ENCODE measurements at regions not wholly inside any gene's neighbourhood (a gene's known extent, or its start where the extent isn't known, plus 50 kb on each side); places are given as distances from the start of the nearest gene placed in this dataset.

DNA sequence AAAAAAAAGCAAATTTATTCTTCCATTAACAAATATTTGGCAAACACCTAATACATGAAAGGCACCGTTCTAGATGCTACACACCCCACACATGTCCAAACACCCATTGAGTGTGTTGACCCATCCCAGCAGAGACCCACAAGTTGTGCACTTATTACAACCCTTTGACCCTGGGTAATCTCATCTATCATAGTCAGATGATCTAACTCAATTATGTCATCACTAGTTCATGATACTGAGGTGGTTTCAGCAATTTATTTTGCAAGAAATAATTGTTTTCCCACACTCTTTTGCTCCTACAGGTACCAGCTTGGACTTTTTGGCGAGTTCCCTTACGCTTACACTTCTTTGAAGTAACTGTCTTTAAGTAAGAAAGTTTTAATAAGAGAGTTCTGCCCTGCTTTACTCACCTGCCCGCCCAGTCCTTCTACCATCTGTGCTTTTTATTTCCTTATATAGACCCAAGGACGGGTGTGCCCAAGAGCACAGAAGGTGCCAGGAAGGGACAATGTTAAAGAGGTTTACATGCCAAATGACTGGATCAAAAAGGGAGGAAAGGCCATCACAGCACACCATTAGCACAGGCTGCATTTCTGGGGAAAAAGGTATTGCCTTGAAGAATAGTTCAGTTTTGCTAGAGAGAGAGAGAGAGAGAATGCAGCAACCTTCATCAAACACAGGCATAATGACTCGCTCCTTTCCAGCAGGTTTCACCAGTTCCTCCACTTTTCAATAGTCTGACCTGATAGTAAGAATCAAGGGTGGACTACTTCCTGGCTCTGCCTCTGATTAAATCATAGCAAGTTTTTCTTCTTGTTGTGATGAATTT is 54.5 kb upstream of the ATP11B start:
- TF ChIP-seq CTCF (IDR thresholded peaks at IDR 0.05) = no peak
- Histone ChIP-seq H3K27ac (no peak overlapping the region), H3K9me3 (no peaks in the 10 kb centered on the region), H3K4me1 (ENCODE audit: control insufficient read depth in 1 of 2, low read depth in 2 of 2) (peaks cover 0 to 5% of the 10 kb centered on the region in 2 donors), H3K27me3 (replicated peaks; ENCODE audit: insufficient read depth) (no peaks in the 10 kb centered on the region), H3K36me3 (no peaks in the 10 kb centered on the region), H3K4me3 (no peak overlapping the region)
- DNase-seq (ENCODE audit: low spot score) = no peak
- no peak for ATAC-seq (ENCODE audit: insufficient number of reproducible peaks, low FRiP score, low read depth)

DNA sequence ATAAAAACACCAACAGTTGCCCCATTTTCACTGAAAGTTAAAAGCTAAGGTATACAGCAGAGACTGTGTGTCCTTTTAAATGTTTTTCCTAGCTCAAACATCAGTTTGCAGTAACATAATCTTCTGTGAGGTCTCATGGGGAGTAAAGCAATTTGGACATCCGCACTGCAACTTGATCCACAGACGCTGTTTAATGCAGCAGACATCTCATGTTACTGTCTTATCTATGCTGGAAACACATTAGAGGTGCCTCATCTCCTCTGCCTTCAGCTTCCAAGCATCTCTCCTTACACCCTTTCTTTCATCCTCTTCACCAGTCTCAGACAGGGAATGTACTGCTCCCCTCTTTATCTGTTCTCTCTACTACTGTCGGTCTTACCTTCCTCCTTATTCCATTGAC is 53.7 kb upstream of the ATP11B start:
- H3K9me3 ChIP-seq = no peaks in the 10 kb centered on the region
- H3K27ac ChIP-seq = no peak overlapping the region
- no peak for ATAC-seq (ENCODE audit: insufficient number of reproducible peaks, low FRiP score, low read depth)
- no peak overlapping the region for H3K4me3 ChIP-seq
- no peak for TF ChIP-seq CTCF (IDR thresholded peaks at IDR 0.05)
- H3K36me3 ChIP-seq = no peaks in the 10 kb centered on the region
- H3K4me1 ChIP-seq (ENCODE audit: control insufficient read depth in 1 of 2, low read depth in 2 of 2) = peaks cover 0 to 5% of the 10 kb centered on the region in 2 donors
- H3K27me3 ChIP-seq (replicated peaks; ENCODE audit: insufficient read depth) = no peaks in the 10 kb centered on the region
- DNase-seq (ENCODE audit: low spot score) = no peak

DNA sequence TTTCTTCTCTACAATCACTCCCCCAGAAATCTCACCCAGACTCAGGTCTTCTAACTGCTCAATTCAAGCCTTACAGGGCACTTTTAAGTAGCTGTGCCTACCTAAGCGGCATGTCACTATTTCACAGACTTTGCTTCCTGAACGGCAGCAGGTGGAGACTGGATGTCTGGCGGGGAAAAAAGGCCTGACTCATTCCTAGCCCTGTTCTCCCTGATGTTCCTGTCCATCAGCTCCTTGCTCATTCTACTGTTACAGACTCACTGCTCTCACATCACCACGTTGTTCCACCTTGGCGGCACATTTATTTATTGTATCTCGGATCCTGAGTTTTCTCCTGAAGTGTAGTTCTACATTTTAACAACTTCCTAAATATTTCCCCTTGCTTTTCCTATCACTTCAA is 52.6 kb upstream of the ATP11B start:
- Histone ChIP-seq H3K27ac (no peak overlapping the region), H3K4me1 (ENCODE audit: control insufficient read depth in 1 of 2, low read depth in 2 of 2) (no peaks in the 10 kb centered on the region), H3K27me3 (replicated peaks; ENCODE audit: insufficient read depth) (no peaks in the 10 kb centered on the region), H3K9me3 (no peaks in the 10 kb centered on the region), H3K4me3 (no peak overlapping the region), H3K36me3 (no peaks in the 10 kb centered on the region)
- DNase-seq (ENCODE audit: low spot score) (no peak), ATAC-seq (ENCODE audit: insufficient number of reproducible peaks, low FRiP score, low read depth) (no peak)
- TF ChIP-seq CTCF (IDR thresholded peaks at IDR 0.05) = no peak

DNA sequence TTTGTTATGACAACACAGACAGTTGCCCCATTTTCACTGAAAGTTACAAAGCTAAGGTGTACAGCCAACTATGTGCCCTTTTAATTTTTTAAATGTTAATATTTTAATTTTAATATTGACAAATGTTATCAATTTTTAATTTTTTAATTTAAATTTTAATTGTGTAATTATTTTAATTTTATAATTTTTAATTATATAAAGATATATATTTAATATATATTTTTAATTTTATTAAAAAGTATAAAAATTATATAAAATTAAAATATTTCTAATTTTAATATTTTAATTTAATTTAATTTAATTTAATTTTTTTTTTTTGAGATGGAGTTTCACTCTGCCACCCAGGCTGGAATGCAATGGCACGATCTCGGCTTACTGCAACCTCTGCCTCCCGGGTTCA is 52.1 kb upstream of the ATP11B start:
- DNase-seq (ENCODE audit: low spot score) (no peak), ATAC-seq (ENCODE audit: insufficient number of reproducible peaks, low FRiP score, low read depth) (no peak)
- H3K4me1 ChIP-seq (ENCODE audit: control insufficient read depth in 1 of 2, low read depth in 2 of 2) = no peaks in the 10 kb centered on the region
- TF ChIP-seq CTCF (IDR thresholded peaks at IDR 0.05) = no peak
- no peaks in the 10 kb centered on the region for H3K9me3 ChIP-seq
- H3K36me3 ChIP-seq = no peaks in the 10 kb centered on the region
- no peak overlapping the region for H3K4me3 ChIP-seq
- H3K27me3 ChIP-seq (replicated peaks; ENCODE audit: insufficient read depth) = no peaks in the 10 kb centered on the region
- no peak overlapping the region for H3K27ac ChIP-seq
